ENCODE measurements at regions not wholly inside any gene's neighbourhood (a gene's known extent, or its start where the extent isn't known, plus 50 kb on each side); places are given as distances from the start of the nearest gene placed in this dataset.

DNA sequence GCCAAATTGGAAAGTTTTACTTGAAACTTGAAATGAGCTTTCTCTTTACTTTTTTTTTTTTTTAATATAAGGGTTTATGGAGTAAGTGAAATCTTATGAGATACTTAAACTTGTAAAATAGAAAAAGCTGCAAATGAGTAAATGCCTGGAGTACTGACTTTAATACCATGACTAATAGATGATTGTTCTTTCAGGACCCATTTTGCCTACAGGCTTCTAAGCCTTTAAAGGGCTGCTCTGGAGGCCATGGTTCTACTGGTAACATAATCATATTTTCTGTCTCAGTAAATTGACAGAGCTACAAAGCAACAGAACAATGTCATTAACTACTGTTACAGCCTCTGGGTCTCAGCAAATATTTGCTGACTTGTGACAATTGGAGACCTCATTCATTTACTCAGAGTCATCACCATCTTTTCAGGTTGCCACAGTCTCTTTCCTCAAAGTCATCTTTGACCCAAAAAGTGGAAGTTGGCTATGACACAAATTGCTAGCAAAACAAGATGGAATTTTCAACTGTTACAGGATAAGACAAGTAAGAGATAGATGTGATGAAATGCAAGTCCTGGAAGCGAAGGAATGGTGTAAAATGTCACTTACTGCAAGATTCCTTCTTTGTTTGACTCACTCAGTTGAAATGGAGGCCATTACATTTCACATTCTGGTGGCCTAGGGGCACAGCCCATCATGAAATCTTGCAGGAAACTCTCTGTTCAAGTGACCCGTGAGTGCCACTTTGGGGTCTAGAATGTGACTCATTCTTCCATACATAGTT is 132.7 kb downstream of the BTC start:
- TF ChIP-seq, protein P1, sequence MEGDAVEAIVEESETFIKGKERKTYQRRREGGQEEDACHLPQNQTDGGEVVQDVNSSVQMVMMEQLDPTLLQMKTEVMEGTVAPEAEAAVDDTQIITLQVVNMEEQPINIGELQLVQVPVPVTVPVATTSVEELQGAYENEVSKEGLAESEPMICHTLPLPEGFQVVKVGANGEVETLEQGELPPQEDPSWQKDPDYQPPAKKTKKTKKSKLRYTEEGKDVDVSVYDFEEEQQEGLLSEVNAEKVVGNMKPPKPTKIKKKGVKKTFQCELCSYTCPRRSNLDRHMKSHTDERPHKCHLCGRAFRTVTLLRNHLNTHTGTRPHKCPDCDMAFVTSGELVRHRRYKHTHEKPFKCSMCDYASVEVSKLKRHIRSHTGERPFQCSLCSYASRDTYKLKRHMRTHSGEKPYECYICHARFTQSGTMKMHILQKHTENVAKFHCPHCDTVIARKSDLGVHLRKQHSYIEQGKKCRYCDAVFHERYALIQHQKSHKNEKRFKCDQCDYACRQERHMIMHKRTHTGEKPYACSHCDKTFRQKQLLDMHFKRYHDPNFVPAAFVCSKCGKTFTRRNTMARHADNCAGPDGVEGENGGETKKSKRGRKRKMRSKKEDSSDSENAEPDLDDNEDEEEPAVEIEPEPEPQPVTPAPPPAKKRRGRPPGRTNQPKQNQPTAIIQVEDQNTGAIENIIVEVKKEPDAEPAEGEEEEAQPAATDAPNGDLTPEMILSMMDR (IDR thresholded peaks at IDR 0.05; ENCODE audit: insufficient read depth, low read depth, low read length), result no peak
- no peak for TF ChIP-seq EZH2 (IDR thresholded peaks at IDR 0.05; ENCODE audit: insufficient read depth, low read length)
